NCI-H526 (cell line): ENCODE measurements at regions not wholly inside any gene's neighbourhood (a gene's known extent, or its start where the extent isn't known, plus 50 kb on each side); places are given as distances from the start of the nearest gene placed in this dataset.

Source experiments
- DNase-seq, 2 experiments: peaks; one replicate each; lab custom pipeline; 2025; lab: John Stamatoyannopoulos, UW

DNA sequence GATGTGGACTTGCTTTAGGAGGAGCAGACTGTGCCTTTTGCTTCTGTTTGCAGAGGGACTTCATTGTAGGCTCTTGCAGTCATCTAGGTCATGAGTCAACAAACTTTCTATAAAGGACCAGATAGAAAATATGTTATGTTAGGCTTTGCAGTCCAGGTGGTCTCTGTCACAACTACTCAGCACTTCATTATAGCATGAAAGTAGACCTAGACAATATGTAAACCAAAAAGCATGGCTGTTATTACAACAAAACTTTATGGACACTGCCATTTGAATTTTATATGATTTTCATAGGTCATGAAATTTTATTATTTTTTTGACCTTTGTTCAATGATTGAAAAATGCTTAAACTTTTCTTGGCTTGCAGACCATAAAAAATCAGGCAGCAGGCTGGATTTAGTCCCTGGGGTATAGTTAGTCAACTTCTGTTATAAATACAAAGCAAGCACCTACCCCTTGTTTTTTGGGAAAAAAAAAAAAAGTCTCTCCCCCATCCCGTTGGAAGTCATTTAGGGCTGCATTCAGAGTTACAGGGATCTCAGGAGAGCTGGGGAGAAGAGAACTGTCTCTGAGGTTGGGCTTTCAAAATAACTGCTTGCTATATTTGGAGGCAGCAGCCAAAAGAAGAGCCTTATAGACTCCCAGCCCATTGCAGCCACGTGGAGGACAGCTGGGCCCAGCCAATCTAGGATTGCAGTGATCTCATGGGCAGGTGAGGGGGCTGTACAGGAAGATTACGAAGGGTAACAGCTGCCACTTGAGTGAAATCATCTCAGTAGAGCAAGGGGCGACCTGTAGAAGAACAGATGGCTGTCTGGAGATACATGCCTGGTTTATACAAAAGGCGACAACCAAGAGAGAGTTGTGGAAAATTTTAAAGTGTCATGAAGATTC, 136.6 kb upstream of the TNC start:
- no peak for DNase-seq

- DNase-seq: no peak
Observed at GRCh38 chr9:115261656-115262081, 143.7 kb upstream of the TNC start.

DNA sequence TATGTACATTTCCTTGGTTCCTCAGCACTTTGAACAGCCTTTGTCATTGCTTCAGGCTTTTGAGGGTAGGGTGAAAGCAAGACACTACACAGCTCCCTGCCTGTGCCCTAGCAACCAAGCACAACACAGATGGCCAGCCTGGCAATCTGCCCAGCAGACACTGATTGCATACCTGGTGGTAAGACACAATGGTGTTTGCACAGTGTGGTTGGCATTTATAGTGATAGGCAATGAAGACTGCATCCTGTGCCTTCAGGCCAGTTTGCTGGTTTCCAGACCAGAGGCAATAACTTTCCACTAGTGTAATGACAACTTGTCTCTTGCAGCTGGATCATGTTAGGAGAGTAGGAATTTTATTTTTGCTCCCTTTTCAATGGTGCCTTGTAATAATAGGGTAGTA, 144.5 kb upstream of the TNC start:
- peak; percentile 46 to 61 for DNase-seq

GRCh38 chr9:115262952-115263351, 145.0 kb upstream of the TNC start:
- no peak for DNase-seq

GRCh38 chr9:115263371-115264075, 145.6 kb upstream of the TNC start:
- no peak for DNase-seq

GRCh38 chr9:115264313-115264712, 146.4 kb upstream of the TNC start:
- no peak for DNase-seq

GRCh38 chr9:115267790-115268189, 149.8 kb upstream of the TNC start:
- no peak for DNase-seq

GRCh38 chr9:115275753-115276152, 157.8 kb upstream of the TNC start:
- no peak for DNase-seq

- no peak for DNase-seq
Observed at GRCh38 chr9:115276621-115277020, 158.7 kb upstream of the TNC start.

DNA sequence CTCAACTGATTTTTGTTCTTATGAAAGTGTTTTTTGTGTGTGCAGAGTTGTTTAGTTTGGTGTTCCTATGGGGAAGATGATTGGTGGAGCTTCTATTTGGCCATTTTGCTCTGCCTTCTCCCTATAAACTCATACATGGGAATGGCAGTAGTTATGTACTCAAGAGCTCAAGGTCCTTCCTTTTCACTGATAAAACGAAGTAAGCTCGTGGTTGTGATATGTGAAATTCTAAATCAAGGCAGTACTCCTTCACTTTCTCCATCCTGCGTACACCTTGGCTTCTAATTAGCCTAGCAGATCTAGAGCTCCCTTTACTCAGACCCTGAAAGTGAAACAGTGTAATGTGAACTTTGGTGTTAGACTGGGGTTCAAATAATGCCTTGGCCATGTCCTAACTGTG, 159.3 kb upstream of the TNC start:
- no peak for DNase-seq

DNA sequence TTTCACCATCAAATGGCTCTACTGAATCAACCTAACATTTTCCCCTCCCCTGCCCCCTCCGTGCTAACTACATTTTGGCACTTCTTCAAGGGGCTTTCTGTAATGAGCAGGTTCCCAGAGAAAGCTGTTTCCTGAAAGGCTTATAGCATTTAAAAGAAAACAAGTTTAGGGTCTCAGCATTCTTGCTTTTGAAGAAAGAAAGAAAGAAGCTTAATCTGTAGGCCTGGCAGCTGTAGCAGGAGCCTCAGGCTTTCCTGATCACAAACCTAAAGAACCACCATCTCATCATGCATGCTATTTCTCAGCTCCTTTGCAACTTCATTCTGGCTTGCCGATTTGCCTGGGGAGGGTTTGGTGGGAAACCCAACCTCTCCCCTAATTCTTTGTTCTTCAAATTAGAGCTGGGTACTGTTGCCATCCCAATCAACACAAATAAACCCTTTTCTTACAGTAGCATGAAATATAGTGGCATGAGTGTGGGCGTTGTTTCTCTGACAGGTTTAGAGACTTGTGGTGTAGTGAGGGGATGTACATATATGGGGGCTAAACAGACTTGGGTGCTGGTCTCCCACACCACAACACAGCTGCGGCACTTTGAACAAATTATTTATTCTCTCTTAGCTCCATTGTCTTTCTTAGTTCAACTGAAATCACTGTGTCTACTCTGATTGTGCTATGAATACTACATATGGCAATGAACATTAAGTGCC, 160.5 kb upstream of the TNC start:
- no peak for DNase-seq

GRCh38 chr9:115283395-115283794, 165.4 kb upstream of the TNC start:
- no peak for DNase-seq

- no peak for DNase-seq
Observed at GRCh38 chr9:115285836-115286235, 167.9 kb upstream of the TNC start.

DNA sequence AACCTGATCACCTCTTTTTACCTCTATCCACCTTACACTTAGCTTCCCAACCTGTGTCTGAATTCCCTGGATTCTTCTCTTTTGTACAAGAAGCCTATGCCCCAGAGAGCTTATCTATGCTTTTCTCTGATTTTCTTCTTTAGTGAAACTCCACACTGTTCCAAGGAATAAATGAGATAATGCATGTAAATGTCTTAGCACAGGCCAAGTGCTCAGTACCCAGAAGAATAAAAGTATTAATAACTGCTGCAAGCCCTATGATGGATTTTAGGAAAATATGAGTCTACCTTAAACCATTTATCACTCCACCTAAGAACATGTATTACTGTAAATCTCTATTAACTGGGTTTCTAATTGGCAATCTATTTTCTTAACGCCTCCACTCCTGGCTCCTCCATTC, 168.5 kb upstream of the TNC start:
- DNase-seq: no peak

- no peak for DNase-seq
Observed at GRCh38 chr9:115289757-115290208, 171.8 kb upstream of the TNC start.

- DNase-seq: no peak
Observed at GRCh38 chr9:115291841-115292240, 173.9 kb upstream of the TNC start.

DNA sequence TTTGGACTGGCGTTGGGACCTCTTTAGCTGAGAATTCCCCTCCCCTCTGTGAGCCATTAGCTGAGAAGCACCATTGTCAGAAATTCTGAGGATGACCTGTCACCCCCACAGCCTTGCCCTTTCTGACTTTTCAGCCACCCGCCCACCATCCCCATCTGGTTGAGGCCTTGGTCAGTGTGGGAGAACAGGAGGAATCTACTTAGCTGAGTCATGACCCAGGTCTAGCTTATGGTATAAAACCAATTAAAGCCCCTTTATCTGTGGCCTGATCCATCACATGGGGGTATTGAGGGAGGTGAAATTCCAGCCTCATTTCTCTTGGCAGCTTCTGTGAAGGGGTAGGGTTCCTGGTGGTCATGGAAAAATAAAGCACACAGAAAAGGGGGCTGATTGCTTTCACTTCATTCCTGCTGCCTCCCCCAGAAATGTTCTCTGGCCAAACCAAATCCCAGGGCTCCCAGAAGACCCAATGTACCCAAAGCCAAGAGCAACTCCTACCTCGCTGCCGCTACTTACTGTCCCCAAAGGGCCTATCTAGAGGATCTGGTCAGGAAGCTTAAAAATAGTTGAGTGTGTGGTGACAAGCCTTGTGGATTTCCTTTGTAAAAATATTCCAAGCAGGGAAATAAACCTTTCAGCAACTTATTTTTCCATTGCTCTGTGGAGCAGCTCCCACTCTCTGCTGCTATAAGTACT, 174.8 kb upstream of the TNC start:
- no peak for DNase-seq

- DNase-seq: no peak
Observed at GRCh38 chr9:115295734-115296133, 177.8 kb upstream of the TNC start.

DNA sequence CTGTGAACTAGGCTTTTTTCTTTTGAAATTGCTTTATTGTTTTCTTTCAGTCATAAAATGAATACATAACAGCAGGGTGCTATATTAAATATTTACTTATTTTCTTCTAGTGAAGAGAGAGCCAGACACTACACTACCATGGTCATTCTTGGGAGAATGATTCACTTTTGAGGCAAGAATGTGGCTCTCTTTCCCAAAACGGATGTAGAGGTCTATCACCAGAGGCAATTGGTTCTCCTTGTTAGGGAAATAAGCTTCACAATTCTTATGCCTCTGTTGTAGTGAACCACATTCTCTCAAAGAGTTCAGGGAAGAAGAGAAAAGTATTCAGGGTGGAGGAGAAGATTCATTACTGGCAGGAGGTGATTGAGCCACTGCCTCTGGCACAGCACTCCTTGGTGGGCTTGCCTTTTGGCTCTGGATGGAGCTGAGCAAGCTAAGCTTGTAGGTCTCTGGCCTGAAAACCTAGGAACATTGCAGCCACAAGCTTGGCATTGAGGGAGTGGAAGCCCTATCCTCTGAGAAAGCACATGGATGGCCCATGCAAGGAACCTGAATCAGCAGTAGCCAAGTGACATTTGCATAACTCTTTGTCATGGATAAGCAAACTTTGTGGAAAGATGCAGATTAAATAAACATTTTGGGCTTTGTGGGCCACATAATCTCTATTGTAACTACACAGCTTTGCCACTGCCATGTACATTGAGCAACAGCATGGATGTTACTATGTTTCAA, 179.0 kb upstream of the TNC start:
- peak in 1 of 2 experiments; percentile 22 for DNase-seq

GRCh38 chr9:115300116-115300515, 182.2 kb upstream of the TNC start:
- DNase-seq: no peak

DNA sequence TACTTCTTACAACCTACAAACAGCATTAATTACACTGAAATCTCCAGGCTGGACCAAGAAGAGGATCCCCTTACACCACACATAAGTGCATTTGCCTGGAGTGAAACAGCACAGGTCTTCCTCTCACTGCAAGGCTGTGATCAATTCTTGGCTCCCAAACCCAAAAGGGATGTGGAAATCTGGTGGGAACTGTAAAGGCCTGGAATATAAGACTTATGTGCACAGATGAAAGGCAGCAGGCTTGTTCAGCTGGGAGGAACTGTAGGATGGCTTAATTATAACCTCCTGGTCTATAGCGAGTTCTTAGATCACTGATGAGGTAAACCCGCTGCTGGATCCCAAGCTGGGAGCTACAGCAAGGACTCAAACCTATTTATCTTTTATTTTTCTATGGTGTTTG, 182.9 kb upstream of the TNC start:
- no peak for DNase-seq
